Adrenal gland (tissue), 9 donors: ENCODE measurements at regions not wholly inside any gene's neighbourhood (a gene's known extent, or its start where the extent isn't known, plus 50 kb on each side); places are given as distances from the start of the nearest gene placed in this dataset.
"Not testable (repeated sequence)": the region's sequence is repeated elsewhere in the genome, so short reads cannot be mapped to it uniquely, and the experiment has no call there.

Experiments
- DNase-seq, 7 donors: peaks; one replicate each; pipeline ENCODE4 v3.0.0-alpha.2; 2019 to 2020
- H3K27ac ChIP-seq, 5 donors: fragments of 200-600 bp; sonication (generic) in 4 of 5; 1 replicate in 3 of 5; 2 replicates in 2 of 5; pipeline versions ENCODE4 v1.5.1 to v1.8.0; 2016 to 2020; ENCODE audit warnings: mild to moderate bottlenecking in 1 of 5
- H3K27me3 ChIP-seq: fragments of 200-600 bp; 2 replicates; pipeline ENCODE4 v1.8.0; 2021
- H3K36me3 ChIP-seq, 2 donors: fragments of 200-600 bp; replicated peaks in 1 of 2; 1 replicate in 1 of 2; 2 replicates in 1 of 2; pipeline versions ENCODE4 v1.5.1 to v1.8.0; 2018 to 2022
- H3K4me1 ChIP-seq, 2 donors: fragments of 200-600 bp; replicated peaks in 1 of 2; 1 replicate in 1 of 2; 2 replicates in 1 of 2; pipeline versions ENCODE4 v1.5.1 to v1.8.0; 2018 to 2021
- H3K4me3 ChIP-seq, 4 donors: fragments of 200-600 bp; sonication (generic) in 3 of 4; one replicate each; pipeline ENCODE4 v1.5.1; 2016 to 2018
- H3K9me3 ChIP-seq, 3 donors: fragments of 200-600 bp; sonication (generic) in 1 of 3; replicated peaks in 1 of 3; 1 replicate in 2 of 3; 2 replicates in 1 of 3; pipeline versions ENCODE4 v1.5.1 to v1.8.0; 2016 to 2021
- CTCF ChIP-seq, 6 experiments: fragments of 450-650 bp in 4 of 6; fragments of 200-600 bp in 2 of 6; sonication (generic) in 1 of 6; IDR thresholded peaks; 1 replicate in 5 of 6; 2 replicates in 1 of 6; pipeline versions ENCODE4 v1.5.1 to v1.8.0; 2016 to 2021; ENCODE audit warnings: antibody characterized with exemption in 6 of 6, mild to moderate bottlenecking in 2 of 6, moderate library complexity in 1 of 6
- POLR2A ChIP-seq, 2 donors: fragments of 450-650 bp; IDR thresholded peaks; one replicate each; pipeline ENCODE4 v1.6.1; 2017; ENCODE audit warnings: antibody characterized with exemption in 2 of 2, mild to moderate bottlenecking in 2 of 2, moderate library complexity in 1 of 2
- WGBS, 4 donors: extraction: QIAGEN DNeasy Blood & Tissue Kit in 2 of 4; methylation state at CpG; one replicate each; pipeline versions ENCODE4 v1.1.5 to v1.1.7; 2013 to 2017; 5-methylcytosine and 5-hydroxymethylcytosine counted together
- intact Hi-C, 2 donors: fragments of 100-400 bp; cut with DNase I; formaldehyde crosslinking; loops; one replicate each; pipeline versions ENCODE4 v1.14.1 to v1.15.0; 2022 to 2023
- donor health status: healthy with polysubstance abuse.
- donor health status: Bipolar disorder and iron deficiency.
- donor health status: DM: yes; HTN: yes; CAD: no.
- donor health status: DM: no; HTN: no; CAD: no.
- donor health status: DM: no; HTN: no; CAD: no.

GRCh38 chr1:166489356-166489669 is 322.5 kb upstream of the FAM78B start:
- TF ChIP-seq CTCF (IDR thresholded peaks at IDR 0.05) (no peak), POLR2A (IDR thresholded peaks at IDR 0.05) (no peak)
- DNase-seq, result no peak
- H3K9me3 ChIP-seq, result no peaks in the 10 kb centered on the region
- no peaks in the 10 kb centered on the region for H3K27me3 ChIP-seq
- WGBS, 4 donors, result 77 to 83% (median 79%) methylated on average over 2 of the region's 2 CpGs
- no peaks in the 10 kb centered on the region for H3K4me1 ChIP-seq
- no peaks in the 10 kb centered on the region for H3K36me3 ChIP-seq
- intact Hi-C loops, result no loop called here
- H3K4me3 ChIP-seq, result peak overlapping the region in 1 of 4 donors; percentile 47
- peak overlapping the region in 2 of 5 donors; percentile 59 to 63 for H3K27ac ChIP-seq

- Histone ChIP-seq H3K27me3 (no peaks in the 10 kb centered on the region), H3K27ac (peak overlapping the region in 4 of 5 donors; percentile 28 to 63 (median 54)), H3K4me1 (no peaks in the 10 kb centered on the region), H3K4me3 (peak overlapping the region in 1 of 4 donors; percentile 47), H3K36me3 (no peaks in the 10 kb centered on the region), H3K9me3 (no peaks in the 10 kb centered on the region)
- intact Hi-C loops, result no loop called here
- 46 to 66% (median 59%) methylated on average over 17 of the region's 17 CpGs for WGBS, 4 donors
- peak in 6 of 7 donors; percentile 17 to 56 (median 41) for DNase-seq
- TF ChIP-seq CTCF (IDR thresholded peaks at IDR 0.05) (no peak), POLR2A (IDR thresholded peaks at IDR 0.05) (no peak)
Observed at GRCh38 chr1:166489670-166490436, 323.1 kb upstream of the FAM78B start.

GRCh38 chr1:166490437-166490991 is 323.7 kb upstream of the FAM78B start:
- Histone ChIP-seq H3K9me3 (no peaks in the 10 kb centered on the region), H3K4me3 (peak overlapping the region in 1 of 4 donors; percentile 47), H3K27ac (no peak overlapping the region), H3K36me3 (no peaks in the 10 kb centered on the region), H3K27me3 (no peaks in the 10 kb centered on the region), H3K4me1 (no peaks in the 10 kb centered on the region)
- TF ChIP-seq POLR2A (IDR thresholded peaks at IDR 0.05) (no peak), CTCF (IDR thresholded peaks at IDR 0.05) (no peak)
- DNase-seq, result peak in 1 of 7 donors; percentile 54
- intact Hi-C loops, result no loop called here
- WGBS, 4 donors, result 54 to 60% (median 57%) methylated on average over 5 of the region's 5 CpGs

- H3K4me1 ChIP-seq, H3K27me3 ChIP-seq, H3K36me3 ChIP-seq, intact Hi-C loops, DNase-seq, H3K9me3 ChIP-seq, H3K4me3 ChIP-seq, H3K27ac ChIP-seq: not testable (repeated sequence)
- WGBS, 4 donors, result 72 to 92% (median 81%) methylated on average over 2 of the region's 2 CpGs
Observed at GRCh38 chr1:166493765-166494164, 327.0 kb upstream of the FAM78B start.

- H3K4me3 ChIP-seq, result no peak overlapping the region
- DNase-seq, result no peak
- no peak overlapping the region for H3K27ac ChIP-seq
- no peaks in the 10 kb centered on the region for H3K9me3 ChIP-seq
- intact Hi-C loops, result no loop called here
- H3K36me3 ChIP-seq, result no peaks in the 10 kb centered on the region
- H3K27me3 ChIP-seq, result no peaks in the 10 kb centered on the region
- no peaks in the 10 kb centered on the region for H3K4me1 ChIP-seq
- TF ChIP-seq CTCF (IDR thresholded peaks at IDR 0.05), result no peak
- no peak for TF ChIP-seq POLR2A (IDR thresholded peaks at IDR 0.05)
Observed at GRCh38 chr1:166507347-166507746, 331.9 kb upstream of the POGK start.
